Aorta (tissue), 5 donors: ENCODE measurements at regions not wholly inside any gene's neighbourhood (a gene's known extent, or its start where the extent isn't known, plus 50 kb on each side); places are given as distances from the start of the nearest gene placed in this dataset.
"Not testable (repeated sequence)": the region's sequence is repeated elsewhere in the genome, so short reads cannot be mapped to it uniquely, and the experiment has no call there.

Source experiments
- ATAC-seq: fragments of 200-7000 bp; cut with Tn5 transposase; one replicate; pipeline ENCODE4 v1.9.1; 2022; ENCODE audit warnings: moderate library complexity; ENCODE audit not compliant: low FRiP score
- DNase-seq, 2 donors: peaks; one replicate each; pipeline ENCODE4 v3.0.0-alpha.2; 2020
- H3K27ac ChIP-seq, 2 donors: one replicate each; pipeline ENCODE4 v1.5.1; 2013; ENCODE audit warnings: low read length in 2 of 2, mild to moderate bottlenecking in 2 of 2, moderate library complexity in 2 of 2, control low read depth in 1 of 2, inconsistent platforms in 1 of 2, low read depth in 1 of 2
- H3K27me3 ChIP-seq, 2 donors: one replicate each; pipeline ENCODE4 v1.6.1; 2013; ENCODE audit warnings: control low read depth in 1 of 2, low read length in 1 of 2, mild to moderate bottlenecking in 1 of 2, moderate library complexity in 1 of 2; ENCODE audit not compliant: insufficient read depth in 2 of 2, control insufficient read depth in 1 of 2
- H3K36me3 ChIP-seq, 2 donors: one replicate each; pipeline ENCODE4 v1.6.1; 2013; ENCODE audit warnings: control low read depth in 1 of 2, low read length in 1 of 2, mild to moderate bottlenecking in 1 of 2; ENCODE audit not compliant: insufficient read depth in 2 of 2, control insufficient read depth in 1 of 2
- H3K4me1 ChIP-seq, 2 donors: one replicate each; pipeline ENCODE4 v1.6.1; 2013; ENCODE audit warnings: low read length in 2 of 2, control low read depth in 1 of 2, mild to moderate bottlenecking in 1 of 2, moderate library complexity in 1 of 2; ENCODE audit not compliant: insufficient read depth in 2 of 2, control insufficient read depth in 1 of 2
- H3K4me3 ChIP-seq, 2 donors: one replicate each; pipeline ENCODE4 v1.5.1; 2013; ENCODE audit warnings: low read length in 2 of 2, control low read depth in 1 of 2, mild to moderate bottlenecking in 1 of 2
- H3K9me3 ChIP-seq: one replicate; pipeline ENCODE4 v1.6.1; 2013; ENCODE audit warnings: mild to moderate bottlenecking, low read length; ENCODE audit not compliant: control insufficient read depth
- WGBS, 2 donors: extraction: QIAGEN DNeasy Blood & Tissue Kit; methylation state at CpG; one replicate each; pipeline ENCODE4 v1.1.7; 2013; 5-methylcytosine and 5-hydroxymethylcytosine counted together
- intact Hi-C, 2 donors: fragments of 100-400 bp; cut with DNase I; formaldehyde crosslinking; loops; one replicate each; pipeline versions ENCODE4 v1.14.2 to v1.15.0; 2022
- donor health status: healthy with polysubstance abuse.
- donor health status: Bipolar disorder and iron deficiency.
- donor health status: DM: no; HTN: no; CAD: no.
- donor health status: DM: no; HTN: no; CAD: no.
- donor health status: DM: yes; HTN: yes; CAD: no.

DNA sequence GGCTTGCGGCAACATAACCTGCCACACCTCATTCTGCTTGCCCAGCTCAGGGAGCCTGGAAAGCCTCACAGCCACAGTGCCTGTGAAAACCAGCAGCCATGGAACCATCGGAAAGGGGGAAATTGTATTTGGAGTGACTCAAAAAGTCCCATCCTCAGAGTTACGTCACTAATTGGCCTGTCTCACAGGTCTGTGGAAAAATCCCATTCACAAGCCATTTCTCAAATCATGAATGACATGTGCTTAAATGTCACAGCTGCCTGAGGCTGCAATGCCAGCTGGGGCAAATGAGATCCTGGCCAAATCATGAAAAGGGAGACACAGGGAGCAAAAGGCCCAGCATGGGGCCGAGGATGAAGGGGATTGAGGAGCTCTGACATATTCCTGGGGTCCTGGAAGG, 486.9 kb upstream of the RAB6C start:
- WGBS, 2 donors: 66 to 77% methylated on average over 4 of the region's 4 CpGs
- Histone ChIP-seq H3K27me3 (peaks cover 0 to 2% of the 10 kb centered on the region in 2 donors), H3K27ac (no peak overlapping the region), H3K36me3 (no peaks in the 10 kb centered on the region), H3K4me1 (no peaks in the 10 kb centered on the region), H3K9me3 (no peaks in the 10 kb centered on the region), H3K4me3 (no peak overlapping the region)
- DNase-seq (no peak), ATAC-seq (no peak)
- intact Hi-C loops: no loop called here

DNA sequence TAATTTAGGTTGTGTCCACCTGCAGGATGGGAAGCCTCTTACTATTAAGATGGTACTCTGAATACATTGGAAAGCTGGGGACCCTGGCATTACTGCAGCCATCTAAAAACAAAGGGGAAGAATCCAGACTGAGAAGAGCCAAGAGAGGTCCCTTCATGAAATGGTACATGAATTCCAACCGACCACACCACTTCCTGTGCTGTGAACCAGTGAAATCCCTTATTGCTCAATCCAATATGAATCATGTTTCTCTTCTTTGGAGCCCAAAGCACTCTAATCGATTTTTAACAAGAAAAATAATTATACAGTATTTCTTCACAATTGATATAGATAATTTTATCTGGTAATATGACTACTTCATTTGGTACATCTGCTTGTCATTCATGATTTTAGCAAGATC, 479.7 kb upstream of the RAB6C start:
- Histone ChIP-seq H3K9me3 (peaks cover 1% of the 10 kb centered on the region), H3K4me3 (no peak overlapping the region), H3K27me3 (no peaks in the 10 kb centered on the region), H3K4me1 (no peaks in the 10 kb centered on the region), H3K27ac (no peak overlapping the region), H3K36me3 (no peaks in the 10 kb centered on the region)
- no peak for ATAC-seq
- DNase-seq: no peak
- WGBS, 2 donors: 45 to 48% methylated on average over 2 of the region's 2 CpGs
- intact Hi-C loops: no loop called here

DNA sequence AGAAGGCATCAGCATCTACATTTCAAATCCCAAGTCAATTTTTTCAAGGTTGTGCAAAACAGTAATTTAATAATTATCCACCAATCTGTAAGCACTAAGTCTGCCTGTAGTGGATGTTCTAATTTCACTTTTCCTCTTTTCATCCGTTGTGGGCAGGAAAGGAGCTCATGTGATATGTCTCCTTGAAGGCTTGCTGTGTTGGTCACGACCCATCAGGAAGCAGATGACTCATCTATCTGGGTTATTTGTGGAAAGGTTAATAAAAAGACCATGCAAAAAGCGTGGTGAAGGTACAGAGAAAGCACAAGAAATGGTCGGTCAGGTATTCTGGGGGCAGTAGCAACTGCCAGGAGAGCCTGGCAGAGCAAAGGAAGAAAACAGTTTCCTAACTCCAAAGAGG, 476.7 kb upstream of the RAB6C start:
- ATAC-seq (no peak), DNase-seq (no peak)
- no peak overlapping the region for H3K4me3 ChIP-seq
- H3K9me3 ChIP-seq: peaks cover 1% of the 10 kb centered on the region
- 30 to 34% methylated on average over 4 of the region's 4 CpGs for WGBS, 2 donors
- H3K36me3 ChIP-seq: no peaks in the 10 kb centered on the region
- H3K27me3 ChIP-seq: no peaks in the 10 kb centered on the region
- H3K27ac ChIP-seq: no peak overlapping the region
- H3K4me1 ChIP-seq: no peaks in the 10 kb centered on the region
- intact Hi-C loops: no loop called here

DNA sequence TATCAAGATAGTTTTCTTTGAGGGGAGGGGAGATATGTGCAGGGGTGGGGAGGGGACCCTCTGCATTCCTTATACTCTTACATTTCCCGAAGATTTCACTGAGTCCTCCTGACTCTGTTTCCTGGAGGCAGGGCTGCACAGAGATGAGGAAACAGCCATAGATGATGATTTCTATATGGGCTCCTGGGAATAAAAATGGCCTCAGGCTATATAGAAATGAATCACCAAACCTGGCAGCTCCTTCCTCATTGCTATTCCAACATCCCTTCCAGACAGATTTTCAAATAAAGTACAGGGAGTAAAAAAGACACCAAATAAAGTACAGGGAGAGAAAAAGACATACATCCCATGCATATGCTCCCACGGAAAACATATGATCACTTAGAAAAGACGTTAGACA, 474.8 kb upstream of the RAB6C start:
- no peak overlapping the region for H3K4me3 ChIP-seq
- H3K36me3 ChIP-seq: no peaks in the 10 kb centered on the region
- intact Hi-C loops: no loop called here
- no peaks in the 10 kb centered on the region for H3K4me1 ChIP-seq
- no peaks in the 10 kb centered on the region for H3K27me3 ChIP-seq
- DNase-seq (no peak), ATAC-seq (no peak)
- 56 to 65% methylated on average over 3 of the region's 3 CpGs for WGBS, 2 donors
- peaks cover 1% of the 10 kb centered on the region for H3K9me3 ChIP-seq
- no peak overlapping the region for H3K27ac ChIP-seq

DNA sequence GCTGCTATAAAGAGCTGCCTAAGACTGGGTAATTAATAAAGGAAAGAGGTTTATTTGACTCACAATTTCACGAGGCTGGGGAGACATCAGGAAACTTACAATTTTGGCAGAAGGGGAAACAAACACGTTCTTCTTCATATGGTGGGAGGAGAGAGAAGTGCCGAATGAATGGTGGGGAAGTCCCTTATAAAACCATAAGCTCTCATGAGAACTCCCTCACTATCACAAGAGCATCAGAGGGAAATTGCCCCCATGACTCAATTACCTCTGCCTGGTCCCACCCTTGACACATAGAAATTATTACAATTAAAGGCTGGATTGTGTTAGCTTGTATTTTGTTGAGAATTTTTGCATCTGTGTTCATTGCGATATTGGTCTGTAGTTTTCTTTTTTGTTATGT, 460.5 kb upstream of the RAB6C start:
- 69 to 80% methylated on average over 4 of the region's 4 CpGs for WGBS, 2 donors
- no peaks in the 10 kb centered on the region for H3K27me3 ChIP-seq

DNA sequence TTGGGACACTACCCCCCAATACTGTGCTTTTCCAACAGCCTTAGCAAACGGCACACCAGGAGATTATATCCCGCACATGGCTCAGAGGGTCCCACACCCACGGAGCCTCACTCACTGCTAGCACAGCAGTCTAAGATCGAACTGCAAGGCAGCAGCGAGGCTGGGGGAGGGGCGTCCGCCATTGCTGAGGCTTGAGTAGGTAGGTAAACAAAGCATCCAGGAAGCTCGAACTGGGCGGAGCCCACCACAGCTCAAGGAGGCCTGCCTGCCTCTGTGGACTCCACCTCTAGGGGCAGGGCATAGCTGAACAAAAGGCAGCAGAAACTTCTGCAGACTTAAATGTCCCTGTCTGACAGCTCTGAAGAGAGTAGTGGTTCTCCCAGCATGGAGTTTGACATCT, 447.3 kb upstream of the RAB6C start:
- DNase-seq, H3K27me3 ChIP-seq, H3K27ac ChIP-seq, H3K4me3 ChIP-seq, ATAC-seq, intact Hi-C loops, H3K9me3 ChIP-seq, H3K36me3 ChIP-seq, H3K4me1 ChIP-seq: not testable (repeated sequence)
- 92 to 93% methylated on average over 9 of the region's 9 CpGs for WGBS, 2 donors

More for the DNA sequence above, 460.5 kb upstream of the RAB6C start:
- Histone ChIP-seq H3K9me3 (no peaks in the 10 kb centered on the region), H3K36me3 (no peaks in the 10 kb centered on the region), H3K4me3 (no peak overlapping the region), H3K4me1 (no peaks in the 10 kb centered on the region), H3K27ac (no peak overlapping the region)
- DNase-seq (no peak), ATAC-seq (no peak)
- intact Hi-C loops: no loop called here

DNA sequence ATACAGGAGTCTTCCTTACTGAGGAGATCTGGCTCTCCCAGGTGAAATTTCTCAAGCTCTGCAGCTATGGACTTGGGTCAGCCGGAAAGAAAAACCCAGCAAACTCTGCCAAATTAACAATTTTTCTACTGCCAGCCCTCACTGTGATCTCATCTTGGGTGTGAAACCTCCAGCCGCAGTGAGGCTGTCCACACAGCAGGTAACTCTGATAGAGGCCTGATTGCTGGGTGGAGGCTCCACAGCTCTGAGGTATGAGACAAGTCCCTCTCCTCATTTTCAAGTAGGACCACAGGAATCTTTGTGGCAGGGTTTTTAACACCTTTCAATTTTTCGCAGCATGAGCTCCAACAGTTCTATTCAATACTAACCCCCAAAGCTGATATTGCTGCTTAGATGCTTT, 430.6 kb upstream of the RAB6C start:
- WGBS, 2 donors: 74 to 77% methylated on average over 3 of the region's 3 CpGs
- H3K4me3 ChIP-seq: no peak overlapping the region
- ATAC-seq (no peak), DNase-seq (no peak)
- intact Hi-C loops: no loop called here
- H3K27me3 ChIP-seq: no peaks in the 10 kb centered on the region
- peaks cover 2% of the 10 kb centered on the region for H3K9me3 ChIP-seq
- no peaks in the 10 kb centered on the region for H3K4me1 ChIP-seq
- H3K36me3 ChIP-seq: no peaks in the 10 kb centered on the region
- H3K27ac ChIP-seq: no peak overlapping the region

DNA sequence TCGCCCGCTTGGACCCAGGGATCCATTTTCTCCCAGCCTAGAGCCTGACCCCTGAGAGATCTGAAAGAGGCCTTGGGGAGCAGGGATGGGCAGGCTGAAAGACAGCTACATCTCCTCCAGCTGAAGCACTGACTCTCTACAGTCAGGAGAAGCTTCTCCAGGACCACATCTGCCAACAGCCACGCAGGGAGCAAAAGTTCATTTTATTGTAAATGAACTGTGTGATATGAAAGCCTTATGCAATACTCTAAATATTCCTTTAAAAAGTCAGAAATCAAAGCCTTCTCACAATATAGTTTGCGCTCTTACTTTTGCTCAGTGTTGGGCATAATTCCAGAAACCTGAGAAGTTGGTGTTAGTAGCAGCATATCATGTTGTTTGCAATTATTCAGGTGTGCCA, 428.9 kb upstream of the RAB6C start:
- intact Hi-C loops: no loop called here
- Histone ChIP-seq H3K27ac (no peak overlapping the region), H3K36me3 (no peaks in the 10 kb centered on the region), H3K27me3 (no peaks in the 10 kb centered on the region), H3K4me3 (no peak overlapping the region), H3K9me3 (no peaks in the 10 kb centered on the region), H3K4me1 (no peaks in the 10 kb centered on the region)
- ATAC-seq (no peak), DNase-seq (no peak)
- WGBS, 2 donors: 82 to 84% methylated on average over 4 of the region's 4 CpGs

DNA sequence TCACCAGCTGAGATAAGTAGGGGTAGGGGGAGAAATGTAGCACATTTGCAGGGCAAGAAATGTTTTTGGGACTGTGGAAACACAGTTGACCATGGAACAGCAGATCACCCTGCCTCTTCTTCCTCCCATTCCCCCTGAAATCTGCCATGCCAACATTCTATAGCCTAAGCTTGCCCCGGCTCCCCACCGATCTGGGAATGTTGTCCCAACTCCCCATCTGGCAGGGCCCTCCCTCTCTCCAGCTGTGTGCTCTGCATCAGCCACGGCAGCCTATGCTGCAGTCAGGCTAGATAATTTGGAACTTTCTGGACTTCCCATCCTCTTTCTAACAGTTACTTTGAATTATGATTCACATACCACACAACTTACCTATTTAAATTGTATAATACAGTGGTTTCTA, 425.1 kb upstream of the RAB6C start:
- Histone ChIP-seq H3K4me1 (no peaks in the 10 kb centered on the region), H3K4me3 (no peak overlapping the region), H3K9me3 (peaks cover under 1% of the 10 kb centered on the region), H3K36me3 (no peaks in the 10 kb centered on the region), H3K27ac (no peak overlapping the region), H3K27me3 (no peaks in the 10 kb centered on the region)
- WGBS, 2 donors: 9 to 19% methylated on average over 3 of the region's 3 CpGs
- DNase-seq (no peak), ATAC-seq (no peak)
- intact Hi-C loops: no loop called here
